T-helper 2 cell treated with Interferon-gamma antibody and Interleukin-4, amounts not matched to agents 5 μg/mL and 100 μg/mL, for 36 hours (primary cell): ENCODE measurements at regions not wholly inside any gene's neighbourhood (a gene's known extent, or its start where the extent isn't known, plus 50 kb on each side); places are given as distances from the start of the nearest gene placed in this dataset.
"Not testable (repeated sequence)": the region's sequence is repeated elsewhere in the genome, so short reads cannot be mapped to it uniquely, and the experiment has no call there.

Experiments used
- DNase-seq: peaks from one replicate; pipeline ENCODE4 v3.0.0; 2021; ENCODE audit warnings: low spot score
- H3K27ac Mint-ChIP-seq: one replicate; pipeline ENCODE4 v1.8.0; 2021; ENCODE audit warnings: mild to moderate bottlenecking, mixed read lengths
- H3K27me3 Mint-ChIP-seq: one replicate; pipeline ENCODE4 v1.8.0; 2021; ENCODE audit warnings: low read depth, mixed read lengths
- H3K36me3 Mint-ChIP-seq: one replicate; pipeline ENCODE4 v1.8.0; 2021; ENCODE audit warnings: low read depth, mixed read lengths
- H3K4me1 Mint-ChIP-seq: one replicate; pipeline ENCODE4 v1.8.0; 2021; ENCODE audit warnings: low read depth, mixed read lengths
- H3K4me3 Mint-ChIP-seq: one replicate; pipeline ENCODE4 v1.8.0; 2022; ENCODE audit warnings: mild to moderate bottlenecking, moderate library complexity, mixed read lengths
- H3K9me3 Mint-ChIP-seq: one replicate; pipeline ENCODE4 v1.8.0; 2021; ENCODE audit warnings: mixed read lengths

DNA sequence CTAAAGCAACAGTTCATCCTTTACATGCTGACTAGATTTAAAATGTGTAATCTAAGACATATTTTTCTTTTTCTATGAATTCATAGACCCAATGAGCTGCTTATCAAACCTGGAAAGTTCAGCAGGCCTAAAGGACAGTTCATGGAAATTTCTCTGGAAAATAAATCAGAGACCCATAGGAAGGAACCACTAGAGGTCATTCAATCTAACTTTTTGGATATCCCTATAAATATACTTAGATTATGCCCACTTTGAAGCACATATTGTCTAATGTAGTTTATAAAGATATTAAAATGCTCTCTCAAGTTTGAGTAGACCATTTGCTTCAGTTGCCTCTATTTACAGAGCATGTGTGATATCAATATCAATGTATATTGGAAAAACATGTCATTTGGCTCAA, 473.0 kb downstream of the FAT4 start:
- Mint-ChIP-seq H3K4me1 (no peaks in the 10 kb centered on the region), H3K27ac (no peak overlapping the region), H3K9me3 (no peaks in the 10 kb centered on the region), H3K27me3 (no peaks in the 10 kb centered on the region), H3K4me3 (no peak overlapping the region), H3K36me3 (no peaks in the 10 kb centered on the region)
- DNase-seq: no peak

DNA sequence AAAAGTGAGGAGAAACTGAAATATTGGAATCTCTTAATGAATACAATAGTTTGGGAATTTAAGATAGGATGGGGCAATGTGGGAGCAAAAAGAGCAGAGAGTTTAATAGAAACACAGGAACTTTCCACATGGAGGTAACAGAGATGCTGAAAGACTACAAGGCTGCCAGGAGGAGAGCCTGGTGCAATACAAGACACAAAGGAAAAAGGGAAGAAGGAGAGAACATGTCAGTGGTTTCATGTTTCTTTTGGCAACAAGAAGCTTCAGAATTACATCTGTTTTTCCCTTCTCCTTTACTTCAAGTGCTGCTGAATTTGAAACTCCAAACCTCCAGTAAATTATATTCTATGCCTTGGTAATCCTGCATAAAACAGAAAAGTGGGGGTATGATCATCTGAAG, 474.3 kb downstream of the FAT4 start:
- Mint-ChIP-seq H3K27ac (no peak overlapping the region), H3K36me3 (no peaks in the 10 kb centered on the region), H3K27me3 (no peaks in the 10 kb centered on the region), H3K4me1 (no peaks in the 10 kb centered on the region), H3K4me3 (no peak overlapping the region), H3K9me3 (peaks cover 3% of the 10 kb centered on the region)
- no peak for DNase-seq

DNA sequence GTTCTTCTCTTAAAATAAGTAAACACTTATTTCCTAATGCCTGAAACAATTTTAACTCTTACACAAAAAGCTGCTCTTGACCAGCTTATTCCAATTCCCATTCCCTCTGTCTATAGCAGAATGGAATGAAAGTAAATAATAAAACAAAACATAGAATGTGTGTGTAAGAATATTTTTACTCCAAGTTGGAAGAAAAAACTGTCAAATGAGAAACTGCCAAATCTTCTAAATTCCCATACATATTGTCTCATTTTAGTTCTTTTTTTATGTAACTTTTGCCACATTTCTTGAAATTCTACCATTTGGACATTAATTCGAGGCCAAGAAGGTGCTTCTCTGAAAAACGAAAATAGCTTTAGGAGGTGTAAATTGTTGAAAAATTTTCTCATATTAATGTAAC, 477.1 kb downstream of the FAT4 start:
- no peaks in the 10 kb centered on the region for H3K27me3 Mint-ChIP-seq
- no peaks in the 10 kb centered on the region for H3K36me3 Mint-ChIP-seq
- no peak overlapping the region for H3K27ac Mint-ChIP-seq
- no peaks in the 10 kb centered on the region for H3K4me1 Mint-ChIP-seq
- DNase-seq: no peak
- H3K4me3 Mint-ChIP-seq: no peak overlapping the region
- peaks cover 3% of the 10 kb centered on the region for H3K9me3 Mint-ChIP-seq

DNA sequence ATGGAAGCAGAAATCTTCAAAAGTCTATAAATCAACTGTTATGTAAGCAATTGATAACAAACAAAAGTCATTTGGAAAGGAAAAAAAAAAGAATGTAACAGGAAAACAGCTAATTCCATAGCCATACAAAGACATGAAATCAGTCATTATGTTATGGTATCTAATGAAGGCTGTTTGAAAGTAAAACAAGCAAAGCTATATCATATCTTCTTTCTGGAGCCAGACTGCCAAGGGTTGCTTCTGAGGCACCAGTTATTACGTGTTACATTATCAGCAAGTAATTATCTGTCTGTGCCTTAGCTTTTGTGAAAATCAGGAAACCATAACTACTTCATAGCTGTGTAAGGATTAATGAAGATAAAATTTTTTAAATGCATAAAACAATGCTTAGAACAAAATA, 480.2 kb downstream of the FAT4 start:
- Mint-ChIP-seq H3K9me3 (peaks cover 3% of the 10 kb centered on the region), H3K4me3 (no peak overlapping the region), H3K36me3 (no peaks in the 10 kb centered on the region), H3K27me3 (no peaks in the 10 kb centered on the region), H3K27ac (no peak overlapping the region), H3K4me1 (no peaks in the 10 kb centered on the region)
- DNase-seq: no peak

DNA sequence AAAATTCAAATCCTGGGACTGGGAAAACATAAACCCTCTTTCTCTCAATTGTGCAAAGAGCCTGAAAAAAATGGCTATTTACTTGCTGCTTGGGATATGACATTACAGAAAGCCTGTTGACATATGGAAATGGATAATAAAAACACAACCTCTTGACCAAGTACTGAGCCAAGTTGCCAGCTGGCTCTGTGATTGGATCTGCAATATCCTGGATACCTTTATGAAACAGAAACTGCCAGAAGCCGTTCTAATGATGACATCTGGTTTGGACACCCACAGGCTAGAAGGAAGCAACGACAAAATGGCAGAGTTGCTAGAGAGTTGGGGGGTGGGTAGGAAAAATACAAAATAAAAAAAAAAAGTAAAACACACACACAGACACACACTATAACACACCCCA, 481.4 kb downstream of the FAT4 start:
- Mint-ChIP-seq H3K27me3 (no peaks in the 10 kb centered on the region), H3K4me3 (no peak overlapping the region), H3K4me1 (no peaks in the 10 kb centered on the region), H3K27ac (no peak overlapping the region), H3K9me3 (peaks cover 3% of the 10 kb centered on the region), H3K36me3 (no peaks in the 10 kb centered on the region)
- DNase-seq: no peak

DNA sequence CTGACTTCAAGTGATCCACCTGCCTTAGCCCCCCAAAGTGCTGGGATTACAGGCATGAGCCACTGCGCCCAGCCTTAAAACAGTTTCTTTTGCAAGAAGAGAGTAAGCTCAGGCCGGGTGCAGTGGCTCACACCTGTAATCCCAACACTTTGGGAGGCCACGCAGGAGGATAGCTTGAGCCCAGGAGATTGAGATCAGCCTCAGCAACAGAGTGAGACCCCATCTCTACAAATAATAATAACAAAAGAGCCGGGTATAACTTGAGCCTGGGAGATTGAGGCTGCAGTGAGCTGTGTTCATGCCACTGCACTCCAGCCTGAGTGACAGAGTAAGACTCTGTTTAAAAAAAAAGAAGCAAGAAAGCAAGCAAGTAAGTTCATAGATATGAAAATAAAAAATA, 482.9 kb downstream of the FAT4 start:
- H3K4me1 Mint-ChIP-seq: not testable (repeated sequence)

DNA sequence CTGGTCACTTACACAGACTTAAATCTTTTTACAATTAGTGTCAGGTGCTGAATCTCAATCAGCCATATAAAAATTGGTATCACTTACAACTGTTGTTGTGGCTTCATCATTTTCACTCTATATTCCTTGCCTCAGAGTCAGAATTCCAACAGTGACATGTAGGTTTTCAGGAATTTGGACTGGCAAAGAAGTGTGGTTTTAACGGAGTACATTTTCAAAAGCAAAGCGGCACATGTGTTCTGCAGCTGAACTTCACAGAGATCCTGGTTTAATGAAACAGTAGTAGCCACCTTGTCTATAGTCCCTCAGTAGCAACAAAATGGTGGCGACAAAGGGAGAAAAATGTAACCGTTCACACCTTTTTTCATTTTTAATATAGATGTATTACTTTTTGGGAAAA, 486.6 kb downstream of the FAT4 start:
- no peaks in the 10 kb centered on the region for H3K27me3 Mint-ChIP-seq
- no peak overlapping the region for H3K4me3 Mint-ChIP-seq
- no peaks in the 10 kb centered on the region for H3K36me3 Mint-ChIP-seq
- H3K9me3 Mint-ChIP-seq: peaks cover 3% of the 10 kb centered on the region
- no peak overlapping the region for H3K27ac Mint-ChIP-seq
- H3K4me1 Mint-ChIP-seq: no peaks in the 10 kb centered on the region
- no peak for DNase-seq

More for the DNA sequence above, 482.9 kb downstream of the FAT4 start:
- not testable (repeated sequence) for H3K27me3 Mint-ChIP-seq, DNase-seq, H3K4me3 Mint-ChIP-seq, H3K9me3 Mint-ChIP-seq, H3K27ac Mint-ChIP-seq, H3K36me3 Mint-ChIP-seq

DNA sequence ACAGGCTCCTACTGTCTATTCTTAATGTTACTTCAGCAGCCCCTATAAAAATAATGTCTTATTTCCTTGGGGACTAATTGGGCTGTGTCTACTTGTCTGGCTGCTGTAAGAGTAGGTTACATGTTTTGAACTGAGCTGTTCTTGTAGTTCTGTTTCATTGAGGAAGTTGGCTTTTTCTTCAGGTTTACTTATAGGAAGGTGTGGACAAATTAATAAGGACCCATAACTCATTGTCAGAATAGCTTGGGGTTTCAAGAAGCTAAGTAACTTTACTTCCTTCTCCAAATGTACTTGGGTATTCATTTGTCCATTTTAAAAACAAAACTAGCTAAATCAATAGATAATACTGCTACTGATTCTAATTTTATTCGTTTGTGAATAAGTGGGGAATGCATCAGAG, 487.2 kb downstream of the FAT4 start:
- Mint-ChIP-seq H3K27me3 (no peaks in the 10 kb centered on the region), H3K4me1 (no peaks in the 10 kb centered on the region), H3K27ac (no peak overlapping the region), H3K9me3 (peaks cover 3% of the 10 kb centered on the region), H3K4me3 (no peak overlapping the region), H3K36me3 (no peaks in the 10 kb centered on the region)
- no peak for DNase-seq

DNA sequence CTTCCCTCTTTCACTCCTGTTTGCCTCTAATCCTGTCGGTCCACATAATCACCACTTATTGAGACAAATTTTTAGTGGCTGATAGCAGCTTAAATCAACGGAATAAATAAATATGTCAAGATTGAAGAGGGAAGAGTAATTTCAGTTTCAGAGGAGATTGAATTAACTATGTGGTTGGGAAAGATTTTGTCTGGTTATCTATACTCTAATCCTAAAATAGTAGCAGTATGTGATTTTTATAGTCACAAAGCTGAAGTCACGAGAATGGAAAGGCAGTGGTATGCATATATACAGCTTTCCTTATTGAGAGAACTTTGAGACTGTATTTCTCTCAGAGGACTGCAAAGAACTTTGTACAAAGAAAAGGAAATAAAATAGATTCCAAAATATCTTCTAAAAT, 493.3 kb downstream of the FAT4 start:
- no peaks in the 10 kb centered on the region for H3K4me1 Mint-ChIP-seq
- no peak overlapping the region for H3K4me3 Mint-ChIP-seq
- no peak for DNase-seq
- H3K9me3 Mint-ChIP-seq: peaks cover 3% of the 10 kb centered on the region
- H3K27ac Mint-ChIP-seq: no peak overlapping the region
- H3K27me3 Mint-ChIP-seq: no peaks in the 10 kb centered on the region
- no peaks in the 10 kb centered on the region for H3K36me3 Mint-ChIP-seq

DNA sequence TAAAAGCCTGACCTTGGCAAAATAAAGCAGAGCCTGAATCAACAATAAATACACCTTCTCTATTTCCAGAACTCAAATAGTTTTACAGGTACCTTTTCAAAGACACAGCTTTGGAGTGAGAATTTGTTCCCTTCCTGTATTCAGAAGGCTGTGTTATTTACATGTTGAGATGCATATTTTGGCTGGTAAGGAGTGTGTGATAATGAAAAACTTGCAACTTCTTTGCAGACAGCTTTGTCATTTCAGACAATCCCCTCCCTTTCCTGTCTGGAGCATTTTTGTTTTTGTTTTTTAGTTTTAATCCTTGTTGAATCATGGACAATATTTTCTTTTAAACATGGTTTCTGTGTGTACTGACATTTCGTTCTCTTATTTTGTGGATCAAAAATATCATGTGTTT, 493.8 kb downstream of the FAT4 start:
- H3K4me1 Mint-ChIP-seq: no peaks in the 10 kb centered on the region
- no peak overlapping the region for H3K27ac Mint-ChIP-seq
- DNase-seq: no peak
- H3K9me3 Mint-ChIP-seq: peaks cover 5% of the 10 kb centered on the region
- H3K4me3 Mint-ChIP-seq: no peak overlapping the region
- H3K27me3 Mint-ChIP-seq: no peaks in the 10 kb centered on the region
- H3K36me3 Mint-ChIP-seq: no peaks in the 10 kb centered on the region

DNA sequence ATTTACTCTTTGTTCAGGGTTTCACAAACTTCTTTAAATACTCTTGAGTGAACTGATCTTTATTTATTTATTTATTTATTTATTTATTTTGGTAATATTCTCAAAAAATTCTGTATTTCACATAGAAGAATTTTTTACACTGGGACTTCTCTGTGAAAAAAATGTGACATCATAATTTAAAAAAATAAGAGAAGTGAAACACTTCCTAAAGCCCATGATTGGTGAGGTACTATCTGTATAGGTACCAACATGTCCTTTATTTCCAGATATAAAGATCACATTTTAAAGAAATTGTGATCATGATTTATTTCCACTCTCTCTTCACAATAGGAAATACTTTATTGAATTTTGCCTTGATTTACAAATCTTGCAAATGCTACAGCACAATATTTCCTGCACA, 497.1 kb downstream of the FAT4 start:
- Mint-ChIP-seq H3K4me3 (no peak overlapping the region), H3K27me3 (no peaks in the 10 kb centered on the region), H3K27ac (no peak overlapping the region), H3K36me3 (no peaks in the 10 kb centered on the region), H3K4me1 (no peaks in the 10 kb centered on the region), H3K9me3 (peaks cover 13% of the 10 kb centered on the region)
- DNase-seq: no peak

DNA sequence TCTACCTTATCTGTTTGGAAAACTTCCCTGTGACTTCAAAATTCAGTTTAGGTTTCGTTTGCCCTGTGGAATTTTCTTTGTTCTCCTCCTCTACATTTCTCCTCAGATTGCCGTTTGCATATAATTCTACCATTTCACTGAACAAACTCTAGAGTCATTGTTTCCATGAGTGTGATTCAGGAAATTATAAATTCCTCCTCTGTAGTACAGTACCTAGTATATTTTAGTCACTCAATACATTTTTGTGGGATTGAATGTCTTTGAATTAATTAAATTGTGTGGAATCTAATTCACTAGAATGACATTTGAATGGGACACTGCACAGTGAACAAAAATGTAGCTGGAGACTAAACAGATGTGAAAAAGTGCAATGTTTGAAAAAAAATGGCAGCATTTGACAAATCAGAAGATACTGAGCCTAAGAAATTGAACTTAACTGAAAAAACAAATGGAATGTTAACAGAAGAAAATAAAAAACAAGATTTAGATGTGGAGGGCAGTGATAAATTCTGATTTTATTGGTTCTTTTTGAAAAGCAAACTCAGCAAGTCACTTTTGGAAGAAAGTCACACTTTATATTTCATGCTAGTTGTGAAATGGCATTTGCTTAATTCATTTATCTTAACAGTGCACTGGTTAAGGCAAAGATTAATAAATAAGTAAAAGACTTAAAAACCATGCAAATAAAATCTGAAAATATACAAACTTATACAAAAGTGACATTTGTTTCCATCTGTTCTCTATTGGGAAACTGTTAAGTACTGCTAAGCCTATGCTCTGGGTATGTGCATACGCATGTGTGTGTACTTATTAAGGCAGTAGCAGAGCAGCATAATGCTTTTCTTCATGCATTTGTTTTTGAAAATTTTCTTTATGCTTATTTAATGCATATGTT, 512.3 kb downstream of the FAT4 start:
- DNase-seq: no peak
- peaks cover 5% of the 10 kb centered on the region for H3K9me3 Mint-ChIP-seq
- no peaks in the 10 kb centered on the region for H3K27me3 Mint-ChIP-seq
- H3K36me3 Mint-ChIP-seq: no peaks in the 10 kb centered on the region
- H3K27ac Mint-ChIP-seq: no peak overlapping the region
- H3K4me3 Mint-ChIP-seq: no peak overlapping the region
- H3K4me1 Mint-ChIP-seq: no peaks in the 10 kb centered on the region

DNA sequence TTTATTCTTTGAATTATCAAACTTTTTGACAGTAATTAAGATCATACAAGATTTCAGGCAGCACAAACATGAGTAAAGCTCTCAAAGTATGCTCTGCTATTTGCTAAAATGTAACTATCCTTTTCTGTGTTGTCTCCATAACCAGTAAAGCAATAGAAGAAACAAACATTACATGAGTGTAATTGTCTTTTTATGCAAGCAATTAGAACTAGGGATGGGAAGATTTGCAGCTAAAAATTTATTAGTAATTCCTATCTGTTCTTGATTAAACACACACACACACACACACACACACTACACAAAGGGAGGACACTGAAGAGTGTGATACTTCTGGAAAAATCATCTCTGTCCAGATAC, 512.9 kb downstream of the FAT4 start:
- H3K9me3 Mint-ChIP-seq: peaks cover 8% of the 10 kb centered on the region
- no peak overlapping the region for H3K4me3 Mint-ChIP-seq
- no peak for DNase-seq
- no peaks in the 10 kb centered on the region for H3K27me3 Mint-ChIP-seq
- no peaks in the 10 kb centered on the region for H3K4me1 Mint-ChIP-seq
- H3K27ac Mint-ChIP-seq: no peak overlapping the region
- no peaks in the 10 kb centered on the region for H3K36me3 Mint-ChIP-seq

DNA sequence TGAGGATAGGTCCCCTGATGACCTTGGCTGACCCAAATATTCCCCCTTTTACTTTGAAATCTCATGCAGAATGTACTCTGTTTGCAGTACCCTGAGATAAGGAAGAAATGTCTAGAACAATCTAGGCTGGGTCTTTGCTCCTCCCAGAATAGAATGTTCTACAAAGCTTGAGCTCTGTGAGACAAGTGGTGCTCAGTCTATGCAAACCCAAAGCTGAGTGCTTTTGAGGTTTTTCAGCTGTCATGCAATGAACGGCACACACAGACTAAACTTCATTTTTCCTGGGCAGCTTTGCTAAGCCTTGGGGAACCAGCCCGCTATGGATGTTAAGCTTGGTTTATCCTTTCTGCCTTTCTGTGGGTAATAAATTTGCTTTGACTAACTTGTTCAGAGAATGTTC, 513.6 kb downstream of the FAT4 start:
- no peak for DNase-seq
- H3K27ac Mint-ChIP-seq: no peak overlapping the region
- H3K4me1 Mint-ChIP-seq: no peaks in the 10 kb centered on the region
- no peaks in the 10 kb centered on the region for H3K36me3 Mint-ChIP-seq
- H3K27me3 Mint-ChIP-seq: no peaks in the 10 kb centered on the region
- H3K4me3 Mint-ChIP-seq: no peak overlapping the region
- peaks cover 8% of the 10 kb centered on the region for H3K9me3 Mint-ChIP-seq

DNA sequence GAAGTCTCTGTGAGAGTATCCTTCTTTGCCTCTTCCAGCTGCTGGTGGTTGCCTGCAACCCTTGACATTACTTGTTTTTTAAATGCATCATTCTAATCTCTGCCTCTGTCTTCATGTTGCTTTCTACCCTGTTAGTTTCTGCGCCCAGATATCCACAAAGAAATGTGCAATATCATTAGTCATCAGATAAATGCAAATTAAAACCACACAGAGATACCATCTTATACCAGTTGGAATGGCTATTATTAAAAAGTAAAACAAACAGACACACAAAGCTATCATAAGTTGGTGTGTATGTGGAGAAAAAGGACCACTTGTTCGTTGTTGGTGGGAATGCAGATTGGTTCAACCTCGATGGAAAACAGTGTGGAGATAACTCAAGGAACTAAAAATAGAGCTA, 517.4 kb downstream of the FAT4 start:
- Mint-ChIP-seq H3K4me1 (no peaks in the 10 kb centered on the region), H3K4me3 (no peak overlapping the region), H3K27me3 (no peaks in the 10 kb centered on the region), H3K9me3 (peaks cover 4% of the 10 kb centered on the region), H3K27ac (no peak overlapping the region), H3K36me3 (no peaks in the 10 kb centered on the region)
- DNase-seq: no peak
